NCI-H146 treated with DMSO at 0.1 percent for 48 hours (cell line): ENCODE measurements at regions not wholly inside any gene's neighbourhood (a gene's known extent, or its start where the extent isn't known, plus 50 kb on each side); places are given as distances from the start of the nearest gene placed in this dataset.
"Not testable (repeated sequence)": the region's sequence is repeated elsewhere in the genome, so short reads cannot be mapped to it uniquely, and the experiment has no call there.

Experiments
- DNase-seq: peaks from one replicate; lab custom pipeline; 2025; ENCODE audit not compliant: unreplicated experiment; lab: John Stamatoyannopoulos, UW

GRCh38 chr16:66176111-66176510 is 190.4 kb upstream of the CDH5 start:
- no peak for DNase-seq

GRCh38 chr16:66175636-66176035 is 190.9 kb upstream of the CDH5 start:
- no peak for DNase-seq

- no peak for DNase-seq
Observed at GRCh38 chr16:66175058-66175457, 191.4 kb upstream of the CDH5 start.

- DNase-seq: not testable (repeated sequence)
Observed at GRCh38 chr16:66173796-66174195, 192.7 kb upstream of the CDH5 start.

GRCh38 chr16:66173181-66173580 is 193.3 kb upstream of the CDH5 start:
- DNase-seq: not testable (repeated sequence)

GRCh38 chr16:66172463-66172862 is 194.0 kb upstream of the CDH5 start:
- DNase-seq: no peak

GRCh38 chr16:66171578-66171977 is 194.9 kb upstream of the CDH5 start:
- DNase-seq: no peak

- no peak for DNase-seq
Observed at GRCh38 chr16:66170989-66171388, 195.5 kb upstream of the CDH5 start.

GRCh38 chr16:66169817-66170216 is 196.7 kb upstream of the CDH5 start:
- no peak for DNase-seq

GRCh38 chr16:66168777-66169176 is 197.7 kb upstream of the CDH5 start:
- DNase-seq: no peak

- no peak for DNase-seq
Observed at GRCh38 chr16:66167564-66168291, 198.8 kb upstream of the CDH5 start.

GRCh38 chr16:66166490-66166889 is 200.0 kb upstream of the CDH5 start:
- no peak for DNase-seq

GRCh38 chr16:66165879-66166278 is 200.6 kb upstream of the CDH5 start:
- no peak for DNase-seq

- DNase-seq: no peak
Observed at GRCh38 chr16:66164581-66165247, 201.8 kb upstream of the CDH5 start.

- no peak for DNase-seq
Observed at GRCh38 chr16:66162821-66163220, 203.7 kb upstream of the CDH5 start.

GRCh38 chr16:66161942-66162341 is 204.5 kb upstream of the CDH5 start:
- no peak for DNase-seq

GRCh38 chr16:66161269-66161668 is 205.2 kb upstream of the CDH5 start:
- DNase-seq: no peak

- no peak for DNase-seq
Observed at GRCh38 chr16:66159987-66160386, 206.5 kb upstream of the CDH5 start.

GRCh38 chr16:66156538-66156937 is 210.0 kb upstream of the CDH5 start:
- no peak for DNase-seq

GRCh38 chr16:66155933-66156332 is 210.6 kb upstream of the CDH5 start:
- DNase-seq: no peak

- DNase-seq: no peak
Observed at GRCh38 chr16:66154801-66155200, 211.7 kb upstream of the CDH5 start.

GRCh38 chr16:66152823-66153393 is 213.6 kb upstream of the CDH5 start:
- DNase-seq: no peak
